Ovary (tissue), 3 donors: ENCODE measurements at regions not wholly inside any gene's neighbourhood (a gene's known extent, or its start where the extent isn't known, plus 50 kb on each side); places are given as distances from the start of the nearest gene placed in this dataset.

Experiments
- EP300 ChIP-seq: sonication (generic); formaldehyde crosslinking; IDR thresholded peaks from one replicate; pipeline ENCODE4 v1.6.1; 2017; ENCODE audit warnings: antibody characterized with exemption
- POLR2A ChIP-seq: fragments of 450-650 bp; IDR thresholded peaks from one replicate; pipeline ENCODE4 v1.6.1; 2017; ENCODE audit warnings: antibody characterized with exemption, mild to moderate bottlenecking, moderate library complexity
- TF ChIP-seq, protein P1 (sequence below), 3 donors: fragments of 450-650 bp in 2 of 3; fragments of 200-600 bp in 1 of 3; IDR thresholded peaks; one replicate each; pipeline versions ENCODE4 v1.5.1 to v1.8.0; 2016 to 2022; ENCODE audit warnings: antibody characterized with exemption in 3 of 3, mild to moderate bottlenecking in 1 of 3
- donor health status: DM: no; HTN: no; CAD: no.

GRCh38 chr2:63700271-63700670 lies 111.5 kb downstream of the MDH1 start:
- TF ChIP-seq, protein P1, sequence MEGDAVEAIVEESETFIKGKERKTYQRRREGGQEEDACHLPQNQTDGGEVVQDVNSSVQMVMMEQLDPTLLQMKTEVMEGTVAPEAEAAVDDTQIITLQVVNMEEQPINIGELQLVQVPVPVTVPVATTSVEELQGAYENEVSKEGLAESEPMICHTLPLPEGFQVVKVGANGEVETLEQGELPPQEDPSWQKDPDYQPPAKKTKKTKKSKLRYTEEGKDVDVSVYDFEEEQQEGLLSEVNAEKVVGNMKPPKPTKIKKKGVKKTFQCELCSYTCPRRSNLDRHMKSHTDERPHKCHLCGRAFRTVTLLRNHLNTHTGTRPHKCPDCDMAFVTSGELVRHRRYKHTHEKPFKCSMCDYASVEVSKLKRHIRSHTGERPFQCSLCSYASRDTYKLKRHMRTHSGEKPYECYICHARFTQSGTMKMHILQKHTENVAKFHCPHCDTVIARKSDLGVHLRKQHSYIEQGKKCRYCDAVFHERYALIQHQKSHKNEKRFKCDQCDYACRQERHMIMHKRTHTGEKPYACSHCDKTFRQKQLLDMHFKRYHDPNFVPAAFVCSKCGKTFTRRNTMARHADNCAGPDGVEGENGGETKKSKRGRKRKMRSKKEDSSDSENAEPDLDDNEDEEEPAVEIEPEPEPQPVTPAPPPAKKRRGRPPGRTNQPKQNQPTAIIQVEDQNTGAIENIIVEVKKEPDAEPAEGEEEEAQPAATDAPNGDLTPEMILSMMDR (IDR thresholded peaks at IDR 0.05): no peak
- no peak for TF ChIP-seq POLR2A
- no peak for TF ChIP-seq EP300
